ENCODE measurements at regions not wholly inside any gene's neighbourhood (a gene's known extent, or its start where the extent isn't known, plus 50 kb on each side); places are given as distances from the start of the nearest gene placed in this dataset.

GRCh38 chr6:170176136-170176897 lies 114.6 kb downstream of the DLL1 start:
- no peak for TF ChIP-seq CTCF (conservative IDR thresholded peaks at IDR 0.05; ENCODE audit: low read depth, low read length)
- no peak overlapping the region for H3K4me3 ChIP-seq (ENCODE audit: low read length)
- no peak for DNase-seq (ENCODE audit: low read depth)

- no peak overlapping the region for H3K4me3 ChIP-seq (ENCODE audit: low read length)
- DNase-seq (ENCODE audit: low read depth): no peak
- no peak for TF ChIP-seq CTCF (conservative IDR thresholded peaks at IDR 0.05; ENCODE audit: low read depth, low read length)
Measured at GRCh38 chr6:170175644-170176135, 115.2 kb downstream of the DLL1 start.

- TF ChIP-seq CTCF (conservative IDR thresholded peaks at IDR 0.05; ENCODE audit: low read depth, low read length): no peak
- no peak for DNase-seq (ENCODE audit: low read depth)
- H3K4me3 ChIP-seq (ENCODE audit: low read length): no peak overlapping the region
Measured at GRCh38 chr6:170174771-170175643, 115.9 kb downstream of the DLL1 start.

- DNase-seq (ENCODE audit: low read depth): no peak
- H3K4me3 ChIP-seq (ENCODE audit: low read length): no peak overlapping the region
- no peak for TF ChIP-seq CTCF (conservative IDR thresholded peaks at IDR 0.05; ENCODE audit: low read depth, low read length)
Measured at GRCh38 chr6:170174124-170174770, 116.6 kb downstream of the DLL1 start.

GRCh38 chr6:170173335-170173881 lies 117.5 kb downstream of the DLL1 start:
- no peak overlapping the region for H3K4me3 ChIP-seq (ENCODE audit: low read length)
- TF ChIP-seq CTCF (conservative IDR thresholded peaks at IDR 0.05; ENCODE audit: low read depth, low read length): no peak
- DNase-seq (ENCODE audit: low read depth): no peak

- no peak for TF ChIP-seq CTCF (conservative IDR thresholded peaks at IDR 0.05; ENCODE audit: low read depth, low read length)
- no peak for DNase-seq (ENCODE audit: low read depth)
Measured at GRCh38 chr6:170172825-170173256, 118.0 kb downstream of the DLL1 start.

More at GRCh38 chr6:170172825-170173256, 118.0 kb downstream of the DLL1 start:
- no peak overlapping the region for H3K4me3 ChIP-seq (ENCODE audit: low read length)

Data from retinal pigment epithelial cell (primary cell).